Suprapubic skin (tissue), 4 donors: ENCODE measurements at regions not wholly inside any gene's neighbourhood (a gene's known extent, or its start where the extent isn't known, plus 50 kb on each side); places are given as distances from the start of the nearest gene placed in this dataset.

ENCODE experiments used
- DNase-seq, 2 donors: peaks; one replicate each; pipeline ENCODE4 v3.0.0-alpha.2; 2019; ENCODE audit warnings: low spot score in 2 of 2
- H3K27ac ChIP-seq: fragments of 200-600 bp; sonication (generic); one replicate; pipeline ENCODE4 v1.5.1; 2019
- H3K27me3 ChIP-seq: fragments of 200-600 bp; sonication (generic); one replicate; pipeline ENCODE4 v1.5.1; 2019
- H3K36me3 ChIP-seq: fragments of 200-600 bp; sonication (generic); one replicate; pipeline ENCODE4 v1.5.1; 2019
- H3K4me1 ChIP-seq: fragments of 200-600 bp; sonication (generic); one replicate; pipeline ENCODE4 v1.5.1; 2019
- H3K4me3 ChIP-seq: fragments of 200-600 bp; sonication (generic); one replicate; pipeline ENCODE4 v1.5.1; 2019; ENCODE audit warnings: mild to moderate bottlenecking
- H3K9me3 ChIP-seq: fragments of 200-600 bp; sonication (generic); one replicate; pipeline ENCODE4 v1.5.1; 2019
- EP300 ChIP-seq: sonication (generic); formaldehyde crosslinking; IDR thresholded peaks from one replicate; pipeline ENCODE4 v1.6.1; 2017; ENCODE audit warnings: antibody characterized with exemption
- POLR2A ChIP-seq, 2 donors: fragments of 450-650 bp; IDR thresholded peaks; one replicate each; pipeline ENCODE4 v1.6.1; 2017; ENCODE audit warnings: antibody characterized with exemption in 2 of 2, mild to moderate bottlenecking in 2 of 2, moderate library complexity in 2 of 2
- POLR2AphosphoS5 ChIP-seq, 3 donors: sonication (generic); formaldehyde crosslinking; IDR thresholded peaks; one replicate each; pipeline ENCODE4 v1.6.1; 2017; ENCODE audit warnings: antibody characterized with exemption in 3 of 3
- WGBS: methylation state at CpG from one replicate; pipeline ENCODE4 v1.1.5; 2018; 5-methylcytosine and 5-hydroxymethylcytosine counted together
- TF ChIP-seq, protein P1 (sequence below), 2 donors: fragments of 200-600 bp in 1 of 2; fragments of 450-650 bp in 1 of 2; sonication (generic) in 1 of 2; IDR thresholded peaks; one replicate each; pipeline ENCODE4 v1.5.1; 2016 to 2019; ENCODE audit warnings: antibody characterized with exemption in 2 of 2, mild to moderate bottlenecking in 1 of 2, moderate library complexity in 1 of 2

DNA sequence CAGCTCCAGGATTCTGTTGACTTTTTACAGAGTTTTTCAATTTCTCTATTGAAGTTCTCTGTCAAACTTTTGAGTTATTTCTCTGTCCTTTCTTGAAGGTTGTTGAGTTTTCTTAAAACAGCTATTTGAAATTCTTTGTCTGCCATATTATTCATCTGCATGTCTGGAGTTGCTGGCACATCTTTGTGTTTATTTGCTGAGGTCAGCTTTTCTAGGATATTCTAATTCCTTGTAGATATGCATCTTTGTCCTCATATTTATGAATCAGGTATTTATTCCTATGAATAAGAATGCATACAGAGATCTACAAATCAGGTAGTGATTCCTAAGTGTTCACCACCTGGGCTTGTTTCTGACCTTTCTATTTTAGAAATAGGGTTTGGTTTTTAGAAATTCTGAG is 546.4 kb downstream of the RAPGEF2 start:
- Histone ChIP-seq H3K4me3 (no peak overlapping the region), H3K9me3 (no peaks in the 10 kb centered on the region), H3K27ac (no peak overlapping the region), H3K27me3 (no peaks in the 10 kb centered on the region), H3K4me1 (no peaks in the 10 kb centered on the region), H3K36me3 (no peaks in the 10 kb centered on the region)
- no peak for DNase-seq
- TF ChIP-seq, protein P1, sequence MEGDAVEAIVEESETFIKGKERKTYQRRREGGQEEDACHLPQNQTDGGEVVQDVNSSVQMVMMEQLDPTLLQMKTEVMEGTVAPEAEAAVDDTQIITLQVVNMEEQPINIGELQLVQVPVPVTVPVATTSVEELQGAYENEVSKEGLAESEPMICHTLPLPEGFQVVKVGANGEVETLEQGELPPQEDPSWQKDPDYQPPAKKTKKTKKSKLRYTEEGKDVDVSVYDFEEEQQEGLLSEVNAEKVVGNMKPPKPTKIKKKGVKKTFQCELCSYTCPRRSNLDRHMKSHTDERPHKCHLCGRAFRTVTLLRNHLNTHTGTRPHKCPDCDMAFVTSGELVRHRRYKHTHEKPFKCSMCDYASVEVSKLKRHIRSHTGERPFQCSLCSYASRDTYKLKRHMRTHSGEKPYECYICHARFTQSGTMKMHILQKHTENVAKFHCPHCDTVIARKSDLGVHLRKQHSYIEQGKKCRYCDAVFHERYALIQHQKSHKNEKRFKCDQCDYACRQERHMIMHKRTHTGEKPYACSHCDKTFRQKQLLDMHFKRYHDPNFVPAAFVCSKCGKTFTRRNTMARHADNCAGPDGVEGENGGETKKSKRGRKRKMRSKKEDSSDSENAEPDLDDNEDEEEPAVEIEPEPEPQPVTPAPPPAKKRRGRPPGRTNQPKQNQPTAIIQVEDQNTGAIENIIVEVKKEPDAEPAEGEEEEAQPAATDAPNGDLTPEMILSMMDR (IDR thresholded peaks at IDR 0.05) = no peak
- TF ChIP-seq EP300 (no peak), POLR2AphosphoS5 (IDR thresholded peaks at IDR 0.05) (no peak), POLR2A (IDR thresholded peaks at IDR 0.05) (no peak)

DNA sequence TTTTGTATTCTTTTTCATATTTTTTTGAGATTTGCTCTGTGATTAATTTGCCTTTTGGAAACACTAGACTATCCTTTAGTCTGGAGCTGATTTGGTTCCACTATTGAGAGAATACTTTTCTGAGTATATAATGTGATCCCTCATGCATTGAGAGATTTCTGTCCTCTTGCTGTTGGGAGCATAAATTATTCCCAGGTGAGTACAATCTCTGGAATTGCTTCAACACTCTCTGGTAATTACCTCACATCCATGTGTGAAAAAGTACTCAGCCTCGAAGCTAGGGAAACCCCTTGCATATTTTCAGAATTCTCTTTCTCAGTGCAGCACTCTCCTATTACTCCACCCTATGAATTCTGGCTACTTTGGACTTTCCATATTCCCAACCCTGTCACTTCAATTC is 550.0 kb downstream of the RAPGEF2 start:
- no peak for DNase-seq
- TF ChIP-seq EP300 = no peak
- TF ChIP-seq, protein P1 (IDR thresholded peaks at IDR 0.05) = no peak
- no peak for TF ChIP-seq POLR2AphosphoS5 (IDR thresholded peaks at IDR 0.05)
- TF ChIP-seq POLR2A (IDR thresholded peaks at IDR 0.05) = no peak
- Histone ChIP-seq H3K4me1 (no peaks in the 10 kb centered on the region), H3K36me3 (no peaks in the 10 kb centered on the region), H3K27ac (no peak overlapping the region), H3K4me3 (no peak overlapping the region), H3K27me3 (no peaks in the 10 kb centered on the region), H3K9me3 (peaks cover 5% of the 10 kb centered on the region)
- 16% methylated on average over 1 of the region's 1 CpG for WGBS

DNA sequence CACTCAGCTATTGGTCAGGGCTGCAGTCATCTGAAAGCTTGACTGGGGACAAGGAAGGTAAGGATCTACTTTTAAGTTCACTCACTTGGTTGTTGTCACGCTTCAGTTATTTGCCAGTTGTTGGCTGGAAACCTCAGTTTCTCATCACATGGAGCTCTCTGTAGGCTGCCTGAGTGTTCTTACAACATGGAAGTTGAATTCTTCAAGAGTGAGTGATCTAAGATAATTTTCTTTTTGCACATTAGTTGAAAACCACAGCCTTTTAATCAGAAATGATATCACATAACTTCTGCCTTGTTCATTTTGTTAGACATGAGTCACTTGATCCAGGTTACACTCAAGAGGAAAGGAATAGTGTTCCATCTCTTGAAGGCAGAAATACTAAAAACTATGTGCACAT is 552.7 kb downstream of the RAPGEF2 start:
- Histone ChIP-seq H3K9me3 (peaks cover 9% of the 10 kb centered on the region), H3K36me3 (no peaks in the 10 kb centered on the region), H3K4me3 (no peak overlapping the region), H3K27me3 (no peaks in the 10 kb centered on the region), H3K4me1 (no peaks in the 10 kb centered on the region), H3K27ac (no peak overlapping the region)
- 38% methylated on average over 1 of the region's 1 CpG for WGBS
- no peak for DNase-seq
- TF ChIP-seq, protein P1 (IDR thresholded peaks at IDR 0.05) = no peak
- TF ChIP-seq POLR2AphosphoS5 (IDR thresholded peaks at IDR 0.05) (no peak), POLR2A (IDR thresholded peaks at IDR 0.05) (no peak), EP300 (no peak)

DNA sequence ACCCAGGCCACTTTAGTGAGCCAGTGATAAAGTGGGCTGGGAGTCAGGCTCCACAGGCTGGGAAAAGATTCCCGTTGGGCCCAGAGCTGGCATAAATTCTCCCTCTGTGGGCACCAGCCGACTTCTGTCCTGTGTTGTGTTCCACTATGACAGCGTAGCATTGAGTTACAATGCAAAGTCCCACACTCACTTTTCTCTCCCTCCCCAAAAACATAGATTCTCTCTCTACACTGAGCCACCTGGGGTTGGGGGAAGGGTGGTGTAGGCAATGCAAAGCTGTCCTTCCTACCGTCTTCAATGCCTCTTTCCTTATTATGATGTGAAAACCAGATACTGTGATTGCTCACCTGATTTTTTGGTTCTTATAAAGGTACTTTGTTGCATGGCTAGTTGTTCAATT is 566.2 kb downstream of the RAPGEF2 start:
- no peaks in the 10 kb centered on the region for H3K4me1 ChIP-seq
- H3K4me3 ChIP-seq = no peak overlapping the region
- no peaks in the 10 kb centered on the region for H3K27me3 ChIP-seq
- no peak for DNase-seq
- H3K9me3 ChIP-seq = no peaks in the 10 kb centered on the region
- TF ChIP-seq POLR2AphosphoS5 (IDR thresholded peaks at IDR 0.05) (no peak), EP300 (no peak), POLR2A (IDR thresholded peaks at IDR 0.05) (no peak)
- TF ChIP-seq, protein P1 (IDR thresholded peaks at IDR 0.05) = no peak
- WGBS = 85% methylated on average over 4 of the region's 4 CpGs
- H3K36me3 ChIP-seq = no peaks in the 10 kb centered on the region
- H3K27ac ChIP-seq = no peak overlapping the region

DNA sequence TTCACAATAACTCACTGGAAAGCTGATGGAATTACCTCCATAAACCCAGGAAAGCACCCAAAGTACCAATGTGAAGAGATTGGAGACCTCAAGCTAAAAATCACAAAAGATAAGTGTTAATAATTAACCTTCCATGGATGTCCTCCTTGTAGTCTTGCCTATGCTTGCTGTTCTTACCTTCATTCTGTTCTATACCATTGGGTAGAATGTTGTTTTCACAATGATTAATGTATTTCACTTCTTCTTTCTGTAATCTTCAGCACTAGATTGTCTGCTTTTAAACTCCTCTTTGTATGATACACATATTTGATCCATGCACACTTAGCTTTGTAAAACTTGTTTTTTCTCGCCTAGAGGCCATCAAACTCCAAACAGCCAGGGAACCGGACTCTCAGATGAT is 570.3 kb downstream of the RAPGEF2 start:
- H3K27me3 ChIP-seq = no peaks in the 10 kb centered on the region
- 41% methylated on average over 2 of the region's 2 CpGs for WGBS
- no peak overlapping the region for H3K27ac ChIP-seq
- H3K4me3 ChIP-seq = no peak overlapping the region
- H3K36me3 ChIP-seq = no peaks in the 10 kb centered on the region
- DNase-seq = no peak
- H3K9me3 ChIP-seq = no peaks in the 10 kb centered on the region
- no peaks in the 10 kb centered on the region for H3K4me1 ChIP-seq
- no peak for TF ChIP-seq POLR2A (IDR thresholded peaks at IDR 0.05)
- TF ChIP-seq POLR2AphosphoS5 (IDR thresholded peaks at IDR 0.05) = no peak
- TF ChIP-seq, protein P1 (IDR thresholded peaks at IDR 0.05) = no peak
- no peak for TF ChIP-seq EP300
